Breast epithelium (tissue), 3 donors: ENCODE measurements at regions not wholly inside any gene's neighbourhood (a gene's known extent, or its start where the extent isn't known, plus 50 kb on each side); places are given as distances from the start of the nearest gene placed in this dataset.

Experiments
- CTCF ChIP-seq, 3 donors: fragments of 450-650 bp; IDR thresholded peaks; one replicate each; pipeline ENCODE4 v1.5.1; 2016 to 2017; ENCODE audit warnings: antibody characterized with exemption in 3 of 3, mild to moderate bottlenecking in 3 of 3, moderate library complexity in 3 of 3
- POLR2A ChIP-seq: fragments of 450-650 bp; IDR thresholded peaks from one replicate; pipeline ENCODE4 v1.6.1; 2016; ENCODE audit warnings: antibody characterized with exemption, mild to moderate bottlenecking, moderate library complexity
- POLR2AphosphoS5 ChIP-seq, 3 donors: sonication (generic); formaldehyde crosslinking; IDR thresholded peaks; one replicate each; pipeline ENCODE4 v1.6.1; 2017; ENCODE audit warnings: antibody characterized with exemption in 3 of 3

GRCh38 chr16:31705371-31705770, 168.2 kb upstream of the ZNF267 start:
- TF ChIP-seq POLR2A, result no peak
- TF ChIP-seq CTCF (IDR thresholded peaks at IDR 0.05), result no peak
- TF ChIP-seq POLR2AphosphoS5 (IDR thresholded peaks at IDR 0.05), result no peak
